ENCODE measurements at regions not wholly inside any gene's neighbourhood (a gene's known extent, or its start where the extent isn't known, plus 50 kb on each side); places are given as distances from the start of the nearest gene placed in this dataset.

GRCh38 chr9:13873203-13873602, 440.7 kb downstream of the NFIB start:
- Histone ChIP-seq H3K27me3 (ENCODE audit: control insufficient read depth, insufficient read depth, low read length) (no peaks in the 10 kb centered on the region), H3K36me3 (ENCODE audit: control insufficient read depth, insufficient read depth, low read length) (no peaks in the 10 kb centered on the region), H3K27ac (ENCODE audit: low read length) (no peak overlapping the region), H3K9me3 (ENCODE audit: control insufficient read depth, insufficient read depth, low read length) (peaks cover 8% of the 10 kb centered on the region), H3K4me3 (ENCODE audit: low read length) (no peak overlapping the region), H3K4me1 (ENCODE audit: control insufficient read depth, insufficient read depth, low read length) (no peaks in the 10 kb centered on the region)
- 96% methylated on average over 2 of the region's 3 CpGs for WGBS (ENCODE audit: insufficient coverage)
- intact Hi-C loops (cut with micrococcal nuclease) = no loop called here
- no peaks in the 10 kb centered on the region for H3K4me1 Mint-ChIP-seq
- no peak for ATAC-seq
- DNase-seq = no peak
- H3K27ac Mint-ChIP-seq = no peak overlapping the region
- H3K36me3 Mint-ChIP-seq = no peaks in the 10 kb centered on the region
- TF ChIP-seq, protein P1, sequence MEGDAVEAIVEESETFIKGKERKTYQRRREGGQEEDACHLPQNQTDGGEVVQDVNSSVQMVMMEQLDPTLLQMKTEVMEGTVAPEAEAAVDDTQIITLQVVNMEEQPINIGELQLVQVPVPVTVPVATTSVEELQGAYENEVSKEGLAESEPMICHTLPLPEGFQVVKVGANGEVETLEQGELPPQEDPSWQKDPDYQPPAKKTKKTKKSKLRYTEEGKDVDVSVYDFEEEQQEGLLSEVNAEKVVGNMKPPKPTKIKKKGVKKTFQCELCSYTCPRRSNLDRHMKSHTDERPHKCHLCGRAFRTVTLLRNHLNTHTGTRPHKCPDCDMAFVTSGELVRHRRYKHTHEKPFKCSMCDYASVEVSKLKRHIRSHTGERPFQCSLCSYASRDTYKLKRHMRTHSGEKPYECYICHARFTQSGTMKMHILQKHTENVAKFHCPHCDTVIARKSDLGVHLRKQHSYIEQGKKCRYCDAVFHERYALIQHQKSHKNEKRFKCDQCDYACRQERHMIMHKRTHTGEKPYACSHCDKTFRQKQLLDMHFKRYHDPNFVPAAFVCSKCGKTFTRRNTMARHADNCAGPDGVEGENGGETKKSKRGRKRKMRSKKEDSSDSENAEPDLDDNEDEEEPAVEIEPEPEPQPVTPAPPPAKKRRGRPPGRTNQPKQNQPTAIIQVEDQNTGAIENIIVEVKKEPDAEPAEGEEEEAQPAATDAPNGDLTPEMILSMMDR (IDR thresholded peaks at IDR 0.05) = no peak
- no peaks in the 10 kb centered on the region for H3K27me3 Mint-ChIP-seq (ENCODE audit: low read depth in 2 of 2)
- peaks cover 21 to 27% of the 10 kb centered on the region in 2 donors for H3K9me3 Mint-ChIP-seq
- H3K4me3 Mint-ChIP-seq = no peak overlapping the region

GRCh38 chr9:13868336-13868735, 445.6 kb downstream of the NFIB start:
- TF ChIP-seq, protein P1 (IDR thresholded peaks at IDR 0.05) = no peak
- no peaks in the 10 kb centered on the region for H3K27me3 Mint-ChIP-seq (ENCODE audit: low read depth in 2 of 2)
- H3K36me3 Mint-ChIP-seq = no peaks in the 10 kb centered on the region
- ATAC-seq (no peak), DNase-seq (no peak)
- no peak overlapping the region for H3K27ac Mint-ChIP-seq
- intact Hi-C loops (cut with micrococcal nuclease) = no loop called here
- H3K4me1 ChIP-seq (ENCODE audit: control insufficient read depth, insufficient read depth, low read length) = no peaks in the 10 kb centered on the region
- WGBS (ENCODE audit: insufficient coverage) = 29% methylated on average over 1 of the region's 4 CpGs
- H3K9me3 Mint-ChIP-seq = peaks cover 12 to 19% of the 10 kb centered on the region in 2 donors
- no peak overlapping the region for H3K4me3 ChIP-seq (ENCODE audit: low read length)
- H3K4me3 Mint-ChIP-seq = no peak overlapping the region
- H3K27ac ChIP-seq (ENCODE audit: low read length) = no peak overlapping the region
- no peaks in the 10 kb centered on the region for H3K27me3 ChIP-seq (ENCODE audit: control insufficient read depth, insufficient read depth, low read length)
- no peaks in the 10 kb centered on the region for H3K9me3 ChIP-seq (ENCODE audit: control insufficient read depth, insufficient read depth, low read length)
- H3K4me1 Mint-ChIP-seq = no peaks in the 10 kb centered on the region
- H3K36me3 ChIP-seq (ENCODE audit: control insufficient read depth, insufficient read depth, low read length) = no peaks in the 10 kb centered on the region

DNA sequence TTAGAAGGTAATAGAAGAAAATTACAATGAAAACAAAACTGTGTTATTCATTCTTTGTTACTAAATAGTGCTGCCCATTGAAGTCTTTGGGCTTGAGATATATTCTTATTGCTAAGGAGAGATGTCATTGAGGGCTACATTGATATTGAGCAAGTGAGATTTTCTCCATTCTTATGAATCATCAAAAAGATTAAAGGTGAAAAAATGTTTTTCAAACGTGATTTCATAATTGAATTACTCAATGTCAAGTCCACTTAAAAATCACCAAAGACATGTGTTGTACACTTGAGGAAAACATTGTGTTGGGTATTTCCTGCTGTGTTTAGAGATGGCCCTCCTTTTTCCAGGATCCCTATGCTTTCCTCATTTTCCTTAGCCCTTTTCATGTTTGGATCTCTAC, 448.1 kb downstream of the NFIB start:
- intact Hi-C loops (cut with micrococcal nuclease) = no loop called here
- Histone ChIP-seq H3K4me3 (ENCODE audit: low read length) (no peak overlapping the region), H3K27me3 (ENCODE audit: control insufficient read depth, insufficient read depth, low read length) (no peaks in the 10 kb centered on the region), H3K36me3 (ENCODE audit: control insufficient read depth, insufficient read depth, low read length) (no peaks in the 10 kb centered on the region), H3K27ac (ENCODE audit: low read length) (no peak overlapping the region), H3K4me1 (ENCODE audit: control insufficient read depth, insufficient read depth, low read length) (no peaks in the 10 kb centered on the region), H3K9me3 (ENCODE audit: control insufficient read depth, insufficient read depth, low read length) (no peaks in the 10 kb centered on the region)
- WGBS (ENCODE audit: insufficient coverage) = 60% methylated on average over 1 of the region's 1 CpG
- ATAC-seq (no peak), DNase-seq (no peak)
- H3K9me3 Mint-ChIP-seq = peaks cover 10% of the 10 kb centered on the region in 2 donors
- no peaks in the 10 kb centered on the region for H3K4me1 Mint-ChIP-seq
- TF ChIP-seq, protein P1 (IDR thresholded peaks at IDR 0.05) = no peak
- H3K27me3 Mint-ChIP-seq (ENCODE audit: low read depth in 2 of 2) = no peaks in the 10 kb centered on the region
- no peaks in the 10 kb centered on the region for H3K36me3 Mint-ChIP-seq
- no peak overlapping the region for H3K27ac Mint-ChIP-seq
- H3K4me3 Mint-ChIP-seq = no peak overlapping the region

GRCh38 chr9:13863112-13863511, 450.8 kb downstream of the NFIB start:
- intact Hi-C loops (cut with micrococcal nuclease) = no loop called here
- Mint-ChIP-seq H3K27me3 (ENCODE audit: low read depth in 2 of 2) (no peaks in the 10 kb centered on the region), H3K4me1 (no peaks in the 10 kb centered on the region), H3K4me3 (no peak overlapping the region), H3K36me3 (no peaks in the 10 kb centered on the region), H3K9me3 (peaks cover 2 to 6% of the 10 kb centered on the region in 2 donors), H3K27ac (no peak overlapping the region)
- Histone ChIP-seq H3K27ac (ENCODE audit: low read length) (no peak overlapping the region), H3K4me3 (ENCODE audit: low read length) (no peak overlapping the region), H3K4me1 (ENCODE audit: control insufficient read depth, insufficient read depth, low read length) (no peaks in the 10 kb centered on the region), H3K27me3 (ENCODE audit: control insufficient read depth, insufficient read depth, low read length) (no peaks in the 10 kb centered on the region), H3K36me3 (ENCODE audit: control insufficient read depth, insufficient read depth, low read length) (no peaks in the 10 kb centered on the region), H3K9me3 (ENCODE audit: control insufficient read depth, insufficient read depth, low read length) (no peaks in the 10 kb centered on the region)
- WGBS (ENCODE audit: insufficient coverage) = 86% methylated on average over 1 of the region's 1 CpG
- TF ChIP-seq, protein P1 (IDR thresholded peaks at IDR 0.05) = no peak
- DNase-seq (no peak), ATAC-seq (no peak)

All from natural killer cell (primary cell).